ENCODE measurements at regions not wholly inside any gene's neighbourhood (a gene's known extent, or its start where the extent isn't known, plus 50 kb on each side); places are given as distances from the start of the nearest gene placed in this dataset.
"Not testable (repeated sequence)": the region's sequence is repeated elsewhere in the genome, so short reads cannot be mapped to it uniquely, and the experiment has no call there.

DNA sequence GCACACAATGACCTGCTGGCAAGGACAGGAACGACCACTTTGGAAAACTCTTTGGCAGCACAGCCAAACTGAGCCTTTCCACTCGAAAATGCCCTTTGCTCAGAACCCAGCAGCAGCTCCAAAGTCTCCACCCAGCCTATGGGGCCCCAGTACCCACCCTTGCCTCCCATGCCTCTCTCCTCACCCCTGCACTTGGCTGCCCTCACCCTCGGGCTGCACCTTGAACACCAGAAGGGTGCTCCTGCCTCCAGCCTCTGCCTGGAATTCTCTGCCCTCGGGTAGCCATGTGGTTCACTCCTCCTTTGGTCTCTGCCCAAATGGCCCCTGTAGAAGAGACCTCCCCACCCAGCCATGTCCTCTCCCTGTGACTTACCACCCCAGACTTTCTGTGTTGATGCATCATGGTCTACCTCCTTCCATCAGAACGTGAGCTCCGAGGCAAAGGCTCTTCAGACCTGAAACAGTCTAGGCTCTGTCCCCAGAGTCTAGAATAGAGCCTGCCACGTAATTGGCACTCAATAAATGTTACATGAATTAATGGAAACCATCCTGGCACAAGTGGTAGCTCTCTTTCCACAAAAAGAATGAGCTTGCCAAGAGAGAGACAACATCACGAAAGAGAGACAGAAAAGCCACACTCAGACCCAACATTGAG, 68.5 kb upstream of the METTL9 start:
- TF ChIP-seq, protein P1, sequence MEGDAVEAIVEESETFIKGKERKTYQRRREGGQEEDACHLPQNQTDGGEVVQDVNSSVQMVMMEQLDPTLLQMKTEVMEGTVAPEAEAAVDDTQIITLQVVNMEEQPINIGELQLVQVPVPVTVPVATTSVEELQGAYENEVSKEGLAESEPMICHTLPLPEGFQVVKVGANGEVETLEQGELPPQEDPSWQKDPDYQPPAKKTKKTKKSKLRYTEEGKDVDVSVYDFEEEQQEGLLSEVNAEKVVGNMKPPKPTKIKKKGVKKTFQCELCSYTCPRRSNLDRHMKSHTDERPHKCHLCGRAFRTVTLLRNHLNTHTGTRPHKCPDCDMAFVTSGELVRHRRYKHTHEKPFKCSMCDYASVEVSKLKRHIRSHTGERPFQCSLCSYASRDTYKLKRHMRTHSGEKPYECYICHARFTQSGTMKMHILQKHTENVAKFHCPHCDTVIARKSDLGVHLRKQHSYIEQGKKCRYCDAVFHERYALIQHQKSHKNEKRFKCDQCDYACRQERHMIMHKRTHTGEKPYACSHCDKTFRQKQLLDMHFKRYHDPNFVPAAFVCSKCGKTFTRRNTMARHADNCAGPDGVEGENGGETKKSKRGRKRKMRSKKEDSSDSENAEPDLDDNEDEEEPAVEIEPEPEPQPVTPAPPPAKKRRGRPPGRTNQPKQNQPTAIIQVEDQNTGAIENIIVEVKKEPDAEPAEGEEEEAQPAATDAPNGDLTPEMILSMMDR (IDR thresholded peaks at IDR 0.05; ENCODE audit: poor library complexity, severe bottlenecking), result not testable (repeated sequence)
- TF ChIP-seq EZH2 (IDR thresholded peaks at IDR 0.05; ENCODE audit: borderline replicate concordance, insufficient read depth, low read length, poor library complexity, severe bottlenecking); TAF1 (IDR thresholded peaks at IDR 0.05; ENCODE audit: low read depth); EP300 (conservative IDR thresholded peaks at IDR 0.05; ENCODE audit: poor library complexity, severe bottlenecking); SMC3 (conservative IDR thresholded peaks at IDR 0.05; ENCODE audit: poor library complexity); RAD21 (conservative IDR thresholded peaks at IDR 0.05); POLR2AphosphoS5 (IDR thresholded peaks at IDR 0.05): not testable (repeated sequence)
- TF ChIP-seq, protein P2, sequence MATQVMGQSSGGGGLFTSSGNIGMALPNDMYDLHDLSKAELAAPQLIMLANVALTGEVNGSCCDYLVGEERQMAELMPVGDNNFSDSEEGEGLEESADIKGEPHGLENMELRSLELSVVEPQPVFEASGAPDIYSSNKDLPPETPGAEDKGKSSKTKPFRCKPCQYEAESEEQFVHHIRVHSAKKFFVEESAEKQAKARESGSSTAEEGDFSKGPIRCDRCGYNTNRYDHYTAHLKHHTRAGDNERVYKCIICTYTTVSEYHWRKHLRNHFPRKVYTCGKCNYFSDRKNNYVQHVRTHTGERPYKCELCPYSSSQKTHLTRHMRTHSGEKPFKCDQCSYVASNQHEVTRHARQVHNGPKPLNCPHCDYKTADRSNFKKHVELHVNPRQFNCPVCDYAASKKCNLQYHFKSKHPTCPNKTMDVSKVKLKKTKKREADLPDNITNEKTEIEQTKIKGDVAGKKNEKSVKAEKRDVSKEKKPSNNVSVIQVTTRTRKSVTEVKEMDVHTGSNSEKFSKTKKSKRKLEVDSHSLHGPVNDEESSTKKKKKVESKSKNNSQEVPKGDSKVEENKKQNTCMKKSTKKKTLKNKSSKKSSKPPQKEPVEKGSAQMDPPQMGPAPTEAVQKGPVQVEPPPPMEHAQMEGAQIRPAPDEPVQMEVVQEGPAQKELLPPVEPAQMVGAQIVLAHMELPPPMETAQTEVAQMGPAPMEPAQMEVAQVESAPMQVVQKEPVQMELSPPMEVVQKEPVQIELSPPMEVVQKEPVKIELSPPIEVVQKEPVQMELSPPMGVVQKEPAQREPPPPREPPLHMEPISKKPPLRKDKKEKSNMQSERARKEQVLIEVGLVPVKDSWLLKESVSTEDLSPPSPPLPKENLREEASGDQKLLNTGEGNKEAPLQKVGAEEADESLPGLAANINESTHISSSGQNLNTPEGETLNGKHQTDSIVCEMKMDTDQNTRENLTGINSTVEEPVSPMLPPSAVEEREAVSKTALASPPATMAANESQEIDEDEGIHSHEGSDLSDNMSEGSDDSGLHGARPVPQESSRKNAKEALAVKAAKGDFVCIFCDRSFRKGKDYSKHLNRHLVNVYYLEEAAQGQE (IDR thresholded peaks at IDR 0.05; ENCODE audit: borderline replicate concordance), result not testable (repeated sequence)
